MCF 10A (cell line): ENCODE measurements at regions not wholly inside any gene's neighbourhood (a gene's known extent, or its start where the extent isn't known, plus 50 kb on each side); places are given as distances from the start of the nearest gene placed in this dataset.

Experiments
- BruUV-seq: library from RNA; stranded (reverse); fragments of 400-500 nt; replicated peaks from 2 replicates; lab custom pipeline; 2021; lab: Mats Ljungman, UMichigan
- CTCF ChIA-PET: fragments of 300-600 bp; sonication (Branson Sonifier 250); formaldehyde crosslinking; extraction: SDS; loops from one replicate; lab custom pipeline; 2021; ENCODE audit warnings: antibody characterized with exemption, inconsistent platforms; lab: Yijun Ruan, JAX
- POLR2A ChIA-PET: fragments of 300-600, 350-650 bp; sonication (Branson Sonifier 250); formaldehyde crosslinking; extraction: SDS; loops from one replicate; lab custom pipeline; 2020; ENCODE audit warnings: antibody characterized with exemption, inconsistent platforms; lab: Yijun Ruan, JAX
- DNase-seq: peaks from one replicate; pipeline ENCODE4 v3.0.0-alpha.2; 2018; ENCODE audit not compliant: unreplicated experiment
- H3K27ac Mint-ChIP-seq: one replicate; pipeline ENCODE4 v1.8.0; 2022; ENCODE audit warnings: mild to moderate bottlenecking, low read depth, mixed read lengths; ENCODE audit not compliant: unreplicated experiment
- H3K27me3 Mint-ChIP-seq: one replicate; pipeline ENCODE4 v1.8.0; 2022; ENCODE audit warnings: mixed read lengths; ENCODE audit not compliant: insufficient read depth, unreplicated experiment
- H3K36me3 Mint-ChIP-seq: one replicate; pipeline ENCODE4 v1.8.0; 2022; ENCODE audit warnings: mild to moderate bottlenecking, moderate library complexity, mixed read lengths; ENCODE audit not compliant: insufficient read depth, unreplicated experiment
- H3K4me1 Mint-ChIP-seq: one replicate; pipeline ENCODE4 v1.8.0; 2022; ENCODE audit warnings: mixed read lengths; ENCODE audit not compliant: insufficient read depth, unreplicated experiment
- H3K4me3 Mint-ChIP-seq: one replicate; pipeline ENCODE4 v1.8.0; 2022; ENCODE audit warnings: mild to moderate bottlenecking, moderate library complexity, mixed read lengths; ENCODE audit not compliant: unreplicated experiment
- H3K9me3 Mint-ChIP-seq: one replicate; pipeline ENCODE4 v1.8.0; 2022; ENCODE audit warnings: mixed read lengths; ENCODE audit not compliant: unreplicated experiment
- intact Hi-C: fragments of 100-400 bp; cut with micrococcal nuclease; formaldehyde crosslinking; loops from 2 replicates; pipeline ENCODE4 v1.14.1; 2022
- TF ChIP-seq, protein P1 (sequence below): fragments of 200-600 bp; IDR thresholded peaks from one replicate; pipeline ENCODE4 v1.8.0; 2022; ENCODE audit warnings: antibody characterized with exemption, mild to moderate bottlenecking; ENCODE audit not compliant: unreplicated experiment

DNA sequence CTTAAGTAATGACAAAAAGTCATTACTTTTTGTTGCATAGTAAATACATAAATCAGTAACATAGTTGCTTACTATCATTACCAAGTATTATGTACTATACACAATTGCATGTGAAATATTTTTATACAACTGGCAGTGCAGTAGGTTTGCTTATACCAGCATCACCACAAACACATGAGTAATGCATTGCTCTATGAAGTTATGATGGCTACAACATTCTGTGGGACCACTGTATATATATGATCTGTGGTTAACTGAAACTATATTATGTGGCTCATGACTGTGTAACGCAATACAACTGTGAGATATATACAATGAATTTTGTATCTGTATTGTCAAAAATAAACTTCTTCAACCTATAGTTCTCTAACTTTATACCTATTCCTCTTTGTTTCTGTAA, 113.7 kb upstream of the RBMS3 start:
- no peaks in the 10 kb centered on the region for H3K27me3 Mint-ChIP-seq

DNA sequence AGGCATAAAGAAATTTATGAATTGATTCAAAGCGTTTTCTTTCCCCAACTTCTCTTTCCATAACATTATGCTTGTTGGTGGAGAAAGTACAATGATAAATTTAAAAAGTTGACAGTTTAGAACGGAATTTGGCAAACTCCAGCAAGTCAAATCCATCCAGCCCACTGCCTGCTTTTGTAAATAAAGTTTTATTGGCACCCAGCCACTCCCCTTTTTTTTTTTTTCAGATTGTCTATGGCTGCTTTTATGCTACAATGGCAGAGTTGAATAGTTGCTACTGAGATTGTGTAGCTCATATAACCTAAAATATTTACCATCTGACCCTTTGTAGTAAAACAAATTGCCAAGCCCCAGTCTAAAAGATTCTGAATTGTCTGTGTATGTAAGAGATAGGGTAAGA, 112.8 kb upstream of the RBMS3 start:
- Mint-ChIP-seq H3K4me1 (no peaks in the 10 kb centered on the region), H3K27me3 (no peaks in the 10 kb centered on the region), H3K36me3 (no peaks in the 10 kb centered on the region), H3K27ac (no peak overlapping the region), H3K9me3 (no peaks in the 10 kb centered on the region), H3K4me3 (no peak overlapping the region)
- no peak for DNase-seq
- ChIA-PET CTCF (no interaction called here), POLR2A (no interaction called here)
- no TSS peak for BruUV-seq
- intact Hi-C loops, result no loop called here
- TF ChIP-seq, protein P1, sequence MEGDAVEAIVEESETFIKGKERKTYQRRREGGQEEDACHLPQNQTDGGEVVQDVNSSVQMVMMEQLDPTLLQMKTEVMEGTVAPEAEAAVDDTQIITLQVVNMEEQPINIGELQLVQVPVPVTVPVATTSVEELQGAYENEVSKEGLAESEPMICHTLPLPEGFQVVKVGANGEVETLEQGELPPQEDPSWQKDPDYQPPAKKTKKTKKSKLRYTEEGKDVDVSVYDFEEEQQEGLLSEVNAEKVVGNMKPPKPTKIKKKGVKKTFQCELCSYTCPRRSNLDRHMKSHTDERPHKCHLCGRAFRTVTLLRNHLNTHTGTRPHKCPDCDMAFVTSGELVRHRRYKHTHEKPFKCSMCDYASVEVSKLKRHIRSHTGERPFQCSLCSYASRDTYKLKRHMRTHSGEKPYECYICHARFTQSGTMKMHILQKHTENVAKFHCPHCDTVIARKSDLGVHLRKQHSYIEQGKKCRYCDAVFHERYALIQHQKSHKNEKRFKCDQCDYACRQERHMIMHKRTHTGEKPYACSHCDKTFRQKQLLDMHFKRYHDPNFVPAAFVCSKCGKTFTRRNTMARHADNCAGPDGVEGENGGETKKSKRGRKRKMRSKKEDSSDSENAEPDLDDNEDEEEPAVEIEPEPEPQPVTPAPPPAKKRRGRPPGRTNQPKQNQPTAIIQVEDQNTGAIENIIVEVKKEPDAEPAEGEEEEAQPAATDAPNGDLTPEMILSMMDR, result no peak

More for the DNA sequence above, 113.7 kb upstream of the RBMS3 start:
- no TSS peak for BruUV-seq
- Mint-ChIP-seq H3K27ac (no peak overlapping the region), H3K36me3 (no peaks in the 10 kb centered on the region), H3K9me3 (no peaks in the 10 kb centered on the region), H3K4me3 (no peak overlapping the region), H3K4me1 (no peaks in the 10 kb centered on the region)
- ChIA-PET POLR2A (no interaction called here), CTCF (no interaction called here)
- intact Hi-C loops, result no loop called here
- no peak for DNase-seq
- TF ChIP-seq, protein P1, result no peak

DNA sequence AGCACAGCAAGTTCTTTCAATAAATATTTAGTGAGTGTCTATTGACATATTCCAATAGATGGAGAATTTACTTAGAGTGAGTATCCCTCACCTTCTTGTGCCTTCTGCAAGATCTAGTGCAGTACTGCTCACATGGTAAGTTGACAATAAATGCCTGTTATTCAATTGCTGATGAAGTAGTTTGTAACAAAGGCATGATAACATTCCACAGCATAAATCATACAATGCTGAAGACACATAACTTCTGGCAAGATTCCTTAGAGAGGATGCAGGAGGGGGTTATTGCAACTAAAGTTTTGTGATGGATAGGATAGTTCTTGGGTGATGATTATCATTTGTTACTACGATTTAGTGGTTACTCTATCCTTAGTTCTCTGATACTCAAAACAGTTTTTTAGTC, 112.2 kb upstream of the RBMS3 start:
- intact Hi-C loops, result no loop called here
- Mint-ChIP-seq H3K4me1 (no peaks in the 10 kb centered on the region), H3K9me3 (no peaks in the 10 kb centered on the region), H3K27me3 (no peaks in the 10 kb centered on the region), H3K4me3 (no peak overlapping the region), H3K27ac (no peak overlapping the region), H3K36me3 (no peaks in the 10 kb centered on the region)
- CTCF ChIA-PET, result no interaction called here
- DNase-seq, result no peak
- BruUV-seq, result no TSS peak
- POLR2A ChIA-PET, result no interaction called here
- TF ChIP-seq, protein P1, result no peak

DNA sequence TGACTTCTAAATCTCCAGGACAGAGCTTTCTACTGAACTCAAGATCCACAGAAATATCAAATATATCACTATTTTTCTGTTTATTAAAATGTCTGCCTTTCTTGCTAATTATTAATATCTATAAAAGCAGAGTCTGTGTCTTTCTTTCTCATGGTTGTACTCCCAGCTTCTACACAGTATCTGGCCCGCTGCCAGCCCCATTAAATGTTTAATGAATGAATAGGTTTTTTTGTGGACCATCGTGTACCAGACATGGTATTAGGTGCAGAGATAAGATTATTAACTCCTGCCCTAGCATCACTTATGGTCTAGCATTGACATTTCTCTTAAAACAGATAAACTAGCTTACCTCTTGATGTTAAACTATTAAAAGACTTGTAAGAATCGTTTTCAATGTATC, 111.4 kb upstream of the RBMS3 start:
- BruUV-seq, result no TSS peak
- ChIA-PET CTCF (no interaction called here), POLR2A (interaction anchor here (0.6 to 0.8 kb wide), 3 partner anchors 16 to 343 kb away, joined by 3 read pairs; no protein-coding TSS in a partner anchor)
- no peak for DNase-seq
- no peaks in the 10 kb centered on the region for H3K4me1 Mint-ChIP-seq
- no peak overlapping the region for H3K4me3 Mint-ChIP-seq
- H3K9me3 Mint-ChIP-seq, result no peaks in the 10 kb centered on the region
- no peaks in the 10 kb centered on the region for H3K27me3 Mint-ChIP-seq
- no peaks in the 10 kb centered on the region for H3K36me3 Mint-ChIP-seq
- intact Hi-C loops, result no loop called here
- no peak overlapping the region for H3K27ac Mint-ChIP-seq
- TF ChIP-seq, protein P1, result no peak
